GM12892 (cell line): ENCODE measurements at regions not wholly inside any gene's neighbourhood (a gene's known extent, or its start where the extent isn't known, plus 50 kb on each side); places are given as distances from the start of the nearest gene placed in this dataset.

Experiments
- POLR2A ChIP-seq: IDR thresholded peaks from 2 replicates; pipeline ENCODE4 v1.6.1; 2011; ENCODE audit warnings: low read depth, low read length, control low read depth
- POLR2AphosphoS5 ChIP-seq: IDR thresholded peaks from 2 replicates; pipeline ENCODE4 v1.6.1; 2011; ENCODE audit warnings: low read depth, low read length, control low read depth
- TAF1 ChIP-seq: IDR thresholded peaks from 2 replicates; pipeline ENCODE4 v1.6.1; 2011; ENCODE audit warnings: low read depth, mild to moderate bottlenecking, control low read depth, low read length, borderline replicate concordance

DNA sequence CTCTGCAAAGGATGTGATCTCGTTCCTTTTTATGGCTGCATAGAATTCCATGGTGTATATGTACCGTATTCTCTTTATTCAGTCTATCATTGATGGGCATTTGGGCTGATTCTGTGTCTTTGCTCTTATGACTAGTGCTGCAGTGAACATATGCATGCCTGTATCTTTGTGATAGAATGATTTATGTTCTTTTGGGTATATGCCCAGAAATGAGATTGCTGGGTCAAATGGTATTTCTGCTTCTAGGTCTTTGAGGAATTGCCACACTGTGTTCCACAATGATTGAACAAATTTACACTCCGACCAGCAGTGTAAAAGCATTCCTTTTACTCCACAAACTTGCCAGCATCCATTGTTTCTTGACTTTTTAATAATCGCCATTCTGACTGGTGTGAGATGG lies 60.2 kb upstream of the ADORA2B start:
- TF ChIP-seq POLR2AphosphoS5, result no peak
- no peak for TF ChIP-seq POLR2A
- TF ChIP-seq TAF1, result no peak
